B cell (primary cell): ENCODE measurements at regions not wholly inside any gene's neighbourhood (a gene's known extent, or its start where the extent isn't known, plus 50 kb on each side); places are given as distances from the start of the nearest gene placed in this dataset.

Experiments
- ATAC-seq: fragments of 200-7000 bp; cut with Tn5 transposase; one replicate; pipeline ENCODE4 v1.10.0; 2021; ENCODE audit warnings: low read depth, mild to moderate bottlenecking, moderate number of reproducible peaks, moderate library complexity
- CTCF ChIA-PET: fragments of 350-600 bp; sonication (Branson Sonifier 250); formaldehyde crosslinking; loops from one replicate; lab custom pipeline; 2021; ENCODE audit warnings: antibody characterized with exemption, inconsistent platforms; lab: Charles Lee
- POLR2A ChIA-PET: fragments of 350-600 bp; sonication (Branson Sonifier 250); formaldehyde crosslinking; loops from one replicate; lab custom pipeline; 2021; ENCODE audit warnings: antibody characterized with exemption; lab: Charles Lee
- DNase-seq: peaks from one replicate; pipeline ENCODE4 v3.0.0; 2013
- H2AFZ ChIP-seq: 2 replicates; pipeline ENCODE4 v1.6.1; 2012; ENCODE audit warnings: mild to moderate bottlenecking, low read depth, low read length; ENCODE audit not compliant: insufficient read depth, poor library complexity, severe bottlenecking
- H3K27ac ChIP-seq, 2 donors: 1 replicate in 1 of 2; 2 replicates in 1 of 2; pipeline ENCODE4 v1.5.1; 2012 to 2013; ENCODE audit warnings: low read length in 2 of 2, mild to moderate bottlenecking in 2 of 2, moderate library complexity in 1 of 2
- H3K27me3 ChIP-seq, 4 experiments: fragments of 200-600 bp in 1 of 4; sonication (generic) in 1 of 4; replicated peaks in 1 of 4; 1 replicate in 2 of 4; 2 replicates in 2 of 4; pipeline versions ENCODE4 v1.6.1 to v1.7.0; 2013 to 2016; ENCODE audit warnings: low read length in 3 of 4, mild to moderate bottlenecking in 2 of 4, mixed read lengths in 1 of 4, moderate library complexity in 1 of 4; ENCODE audit not compliant: insufficient read depth in 4 of 4, control insufficient read depth in 3 of 4; ENCODE audit errors: control extremely low read depth in 1 of 4
- H3K36me3 ChIP-seq, 2 experiments: replicated peaks in 1 of 2; 1 replicate in 1 of 2; 2 replicates in 1 of 2; pipeline versions ENCODE4 v1.6.1 to v1.7.1; 2013; ENCODE audit warnings: low read length in 1 of 2; ENCODE audit not compliant: insufficient read depth in 2 of 2, control insufficient read depth in 1 of 2; ENCODE audit errors: control extremely low read depth in 1 of 2, extremely low read depth in 1 of 2
- H3K4me1 ChIP-seq, 2 donors: fragments of 200-600 bp in 1 of 2; sonication (generic) in 1 of 2; 1 replicate in 1 of 2; 2 replicates in 1 of 2; pipeline versions ENCODE4 v1.5.1 to v1.6.1; 2013 to 2017; ENCODE audit warnings: low read length in 2 of 2; ENCODE audit not compliant: control insufficient read depth in 2 of 2, insufficient read depth in 2 of 2
- H3K4me2 ChIP-seq: replicated peaks from 2 replicates; pipeline ENCODE3; 2012; ENCODE audit warnings: mild to moderate bottlenecking, low read depth, low read length; ENCODE audit not compliant: poor library complexity, severe bottlenecking
- H3K4me3 ChIP-seq, 5 experiments: fragments of 200-600 bp in 1 of 5; sonication (generic) in 1 of 5; 1 replicate in 3 of 5; 2 replicates in 2 of 5; pipeline versions ENCODE4 v1.5.1 to v1.7.0; 2011 to 2016; ENCODE audit warnings: low read length in 4 of 5, mild to moderate bottlenecking in 4 of 5, low read depth in 2 of 5, control low read depth in 1 of 5, moderate library complexity in 1 of 5; ENCODE audit not compliant: insufficient read depth in 1 of 5; ENCODE audit errors: control extremely low read depth in 1 of 5, extremely low read depth in 1 of 5
- H3K79me2 ChIP-seq: fragments of 200-600 bp; sonication (generic); one replicate; pipeline ENCODE4 v1.6.0; 2016; ENCODE audit warnings: low read length; ENCODE audit not compliant: control insufficient read depth, insufficient read depth
- H3K9ac ChIP-seq: fragments of 200-600 bp; sonication (generic); 2 replicates; pipeline ENCODE4 v1.6.1; 2017; ENCODE audit warnings: mild to moderate bottlenecking, low read length, moderate library complexity
- H3K9me3 ChIP-seq, 3 donors: one replicate each; pipeline versions ENCODE4 v1.6.1 to v1.7.1; 2013; ENCODE audit warnings: low read length in 2 of 3; ENCODE audit not compliant: control insufficient read depth in 2 of 3, insufficient read depth in 1 of 3; ENCODE audit errors: control extremely low read depth in 1 of 3
- H4K20me1 ChIP-seq: 2 replicates; pipeline ENCODE4 v1.6.0; 2012; ENCODE audit warnings: mild to moderate bottlenecking, low read length; ENCODE audit not compliant: insufficient read depth, control insufficient read depth, poor library complexity, severe bottlenecking
- H3K27ac Mint-ChIP-seq: one replicate; pipeline ENCODE4 v1.8.0; 2021; ENCODE audit warnings: mixed read lengths
- H3K27me3 Mint-ChIP-seq: one replicate; pipeline ENCODE4 v1.8.0; 2021; ENCODE audit warnings: mixed read lengths
- H3K4me1 Mint-ChIP-seq: one replicate; pipeline ENCODE4 v1.8.0; 2021; ENCODE audit warnings: mixed read lengths
- H3K4me3 Mint-ChIP-seq: one replicate; pipeline ENCODE4 v1.8.0; 2021; ENCODE audit warnings: mixed read lengths
- H3K9me3 Mint-ChIP-seq: one replicate; pipeline ENCODE4 v1.8.0; 2022; ENCODE audit warnings: mixed read lengths; ENCODE audit not compliant: insufficient read depth
- CTCF ChIP-seq: fragments of 200-600 bp; IDR thresholded peaks from one replicate; pipeline ENCODE4 v1.8.0; 2022; ENCODE audit warnings: antibody characterized with exemption, mild to moderate bottlenecking
- EZH2 ChIP-seq: IDR thresholded peaks from 2 replicates; pipeline ENCODE4 v1.6.1; 2012; ENCODE audit warnings: borderline replicate concordance, low read depth, mild to moderate bottlenecking, moderate library complexity, low read length; ENCODE audit not compliant: insufficient read depth, poor library complexity, severe bottlenecking
- WGBS: methylation state at CpG from one replicate; pipeline ENCODE4 v1.1.5; 2013; ENCODE audit warnings: missing lambda C conversion rate; ENCODE audit not compliant: insufficient coverage; 5-methylcytosine and 5-hydroxymethylcytosine counted together
- intact Hi-C: fragments of 100-400 bp; cut with micrococcal nuclease; formaldehyde crosslinking; loops from one replicate; pipeline ENCODE4 v1.10.0; 2022

DNA sequence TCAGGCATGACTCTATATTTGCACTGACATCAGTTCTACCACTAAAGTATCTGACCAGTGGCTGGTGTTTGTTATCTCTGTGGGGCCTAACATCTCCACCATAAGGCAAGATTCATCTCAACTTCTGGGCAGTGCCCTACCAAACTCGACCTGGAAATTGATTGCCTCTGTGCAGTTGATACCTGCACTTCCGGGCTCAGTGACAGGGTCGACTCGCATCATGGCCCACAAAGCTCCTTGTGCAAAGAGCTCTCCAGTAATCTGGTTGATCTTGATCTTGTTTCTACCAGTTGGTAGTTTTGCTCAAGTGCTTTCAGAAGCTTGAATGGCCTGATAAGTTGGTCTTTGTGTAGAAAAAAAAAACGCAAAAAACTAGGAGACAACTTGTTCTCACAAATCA, 501.1 kb upstream of the JAG1 start:
- H3K27me3 Mint-ChIP-seq, result no peaks in the 10 kb centered on the region
- 63% methylated on average over 4 of the region's 5 CpGs for WGBS
- no peak overlapping the region for H3K27ac Mint-ChIP-seq
- H3K4me3 ChIP-seq, result no peak overlapping the region
- no peak overlapping the region for H3K9ac ChIP-seq
- POLR2A ChIA-PET, result no interaction called here
- intact Hi-C loops, result no loop called here
- no peaks in the 10 kb centered on the region for H3K4me1 Mint-ChIP-seq
- H3K27ac ChIP-seq, result no peak overlapping the region
- no peaks in the 10 kb centered on the region for H3K27me3 ChIP-seq
- H3K9me3 Mint-ChIP-seq, result peaks cover 2% of the 10 kb centered on the region
- TF ChIP-seq EZH2, result no peak
- TF ChIP-seq CTCF, result no peak
- no peaks in the 10 kb centered on the region for H3K4me1 ChIP-seq
- H3K4me2 ChIP-seq, result no peak overlapping the region
- no peaks in the 10 kb centered on the region for H4K20me1 ChIP-seq
- H3K9me3 ChIP-seq, result no peaks in the 10 kb centered on the region
- no peak for ATAC-seq
- CTCF ChIA-PET, result no interaction called here
- H2AFZ ChIP-seq, result no peak overlapping the region
- no peaks in the 10 kb centered on the region for H3K36me3 ChIP-seq
- DNase-seq, result no peak
- H3K79me2 ChIP-seq, result no peaks in the 10 kb centered on the region
- no peak overlapping the region for H3K4me3 Mint-ChIP-seq

GRCh38 chr20:11176431-11176830, 502.6 kb upstream of the JAG1 start:
- Histone ChIP-seq H3K4me3 (no peak overlapping the region), H3K27me3 (no peaks in the 10 kb centered on the region), H3K4me1 (no peaks in the 10 kb centered on the region), H4K20me1 (no peaks in the 10 kb centered on the region), H3K27ac (no peak overlapping the region), H2AFZ (no peak overlapping the region), H3K9ac (no peak overlapping the region), H3K79me2 (no peaks in the 10 kb centered on the region), H3K9me3 (no peaks in the 10 kb centered on the region), H3K36me3 (no peaks in the 10 kb centered on the region), H3K4me2 (no peak overlapping the region)
- Mint-ChIP-seq H3K27me3 (no peaks in the 10 kb centered on the region), H3K9me3 (peaks cover 2% of the 10 kb centered on the region), H3K4me3 (no peak overlapping the region), H3K4me1 (no peaks in the 10 kb centered on the region), H3K27ac (no peak overlapping the region)
- WGBS, result no CpG with 5 or more reads among the region's 2 CpGs
- ChIA-PET CTCF (no interaction called here), POLR2A (no interaction called here)
- TF ChIP-seq CTCF (no peak), EZH2 (no peak)
- ATAC-seq (no peak), DNase-seq (no peak)
- intact Hi-C loops, result no loop called here
